OCI-M1 (cell line): ENCODE measurements at regions not wholly inside any gene's neighbourhood (a gene's known extent, or its start where the extent isn't known, plus 50 kb on each side); places are given as distances from the start of the nearest gene placed in this dataset.

Experiments used
- DNase-seq: peaks from one replicate; lab custom pipeline; 2025; lab: John Stamatoyannopoulos, UW

DNA sequence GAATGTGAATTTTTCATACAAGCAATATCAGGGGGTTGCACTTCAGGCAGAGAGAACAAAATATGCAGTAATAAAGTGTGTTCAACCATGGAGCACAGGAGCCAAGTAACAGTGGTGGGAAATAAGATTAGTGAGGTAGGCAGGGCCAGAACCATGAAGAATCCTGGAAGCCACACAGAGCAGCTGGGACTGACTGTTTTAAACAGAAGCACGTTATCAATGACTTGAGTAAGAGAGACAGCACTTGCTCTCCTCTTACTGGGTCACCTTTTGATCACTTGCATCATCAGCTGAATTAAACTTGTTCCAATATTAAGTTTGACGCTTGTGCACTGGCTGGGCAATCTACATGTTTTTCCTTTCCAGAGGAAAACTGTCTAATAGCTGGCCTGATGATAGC is 238.5 kb downstream of the TBX18 start:
- no peak for DNase-seq

DNA sequence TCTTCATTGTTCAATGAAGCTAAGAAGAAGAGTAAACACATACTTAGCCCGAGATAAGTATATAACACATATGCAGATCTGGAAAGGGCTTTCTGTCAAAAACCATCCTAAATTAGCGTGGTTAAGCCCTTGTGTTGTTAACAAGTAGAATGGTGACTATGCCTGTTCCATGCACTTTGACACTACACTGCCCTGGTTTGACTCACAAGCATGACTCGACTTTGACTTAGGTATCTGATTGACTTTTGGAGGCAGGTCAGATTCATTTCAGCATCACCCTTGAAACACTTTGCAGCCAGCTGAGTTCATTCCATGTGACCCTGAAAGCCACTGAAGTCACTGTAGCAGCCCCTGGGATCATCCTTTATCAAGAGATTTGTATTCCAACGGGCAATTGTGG is 239.8 kb downstream of the TBX18 start:
- no peak for DNase-seq

DNA sequence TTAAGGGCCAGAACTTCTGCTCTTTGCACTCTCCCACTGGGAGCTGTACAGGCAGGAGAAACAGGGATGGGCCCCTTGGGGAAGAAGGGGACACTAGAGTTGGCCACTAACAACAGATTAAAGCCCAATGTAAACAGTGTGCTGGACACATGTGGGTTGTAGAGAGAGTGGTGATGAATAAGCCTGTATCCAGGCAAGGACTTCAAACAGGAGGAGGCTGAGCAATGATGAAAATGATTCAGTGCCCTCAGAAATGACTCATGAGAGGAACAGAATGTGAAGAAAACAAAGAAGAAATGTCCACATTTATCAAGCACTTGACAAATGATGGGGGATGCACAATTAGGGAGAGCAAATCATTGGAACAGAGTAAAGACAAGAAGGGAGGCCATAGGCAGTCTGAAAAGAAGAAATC is 242.3 kb downstream of the TBX18 start:
- no peak for DNase-seq

DNA sequence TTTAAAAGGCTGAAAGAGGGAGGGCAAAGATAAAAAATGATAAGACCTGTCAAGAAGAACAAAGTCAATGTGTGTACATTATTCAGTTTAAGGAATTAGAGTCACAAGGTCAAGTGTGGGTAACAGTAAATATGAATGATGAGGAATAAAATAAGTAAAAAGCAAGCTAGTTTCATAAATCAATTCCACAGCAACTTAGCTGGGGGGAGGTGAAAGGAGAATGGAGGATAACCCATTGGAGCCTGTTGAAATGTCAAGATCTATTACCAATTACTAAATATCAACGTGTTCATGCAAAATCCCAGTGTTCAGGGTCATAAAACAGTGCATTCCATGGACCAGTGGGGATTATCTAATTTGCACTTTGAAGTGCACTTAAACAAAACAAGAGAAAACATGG is 242.9 kb downstream of the TBX18 start:
- DNase-seq = no peak

DNA sequence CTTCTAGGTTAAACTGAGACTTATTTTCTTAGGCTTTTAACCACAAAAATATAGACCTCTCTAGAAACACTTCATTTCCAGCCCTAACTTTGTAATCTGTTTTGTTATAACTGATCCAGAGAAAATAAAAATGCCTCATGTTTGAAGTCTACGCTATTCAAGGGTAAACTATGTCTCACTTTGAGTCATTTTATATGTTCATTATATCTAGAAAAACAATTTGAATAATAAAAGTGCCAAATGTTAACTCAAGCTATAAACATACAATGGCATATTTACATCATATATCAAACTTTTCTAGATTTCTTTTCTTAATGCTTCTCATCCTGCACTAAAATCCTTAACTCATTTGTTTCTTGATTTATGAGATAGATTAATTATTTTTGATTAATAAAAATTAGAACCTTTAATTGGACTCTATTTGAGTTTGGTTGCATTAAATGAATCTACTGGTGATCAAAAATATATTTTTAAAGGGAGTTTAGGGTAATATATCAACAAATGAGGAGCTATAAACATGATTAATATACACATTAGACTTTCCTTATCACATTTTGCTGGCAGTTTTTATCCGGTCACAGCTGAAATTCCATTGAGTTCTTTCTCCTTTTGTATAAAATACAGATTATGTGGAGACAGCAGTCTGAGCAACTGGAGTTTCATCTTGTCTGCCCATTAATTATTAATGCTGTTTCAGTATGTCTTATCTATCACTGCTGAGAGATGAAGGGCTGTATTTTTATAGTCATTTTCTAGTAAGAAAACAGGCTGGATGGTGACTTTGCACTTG is 246.5 kb downstream of the TBX18 start:
- DNase-seq = no peak

DNA sequence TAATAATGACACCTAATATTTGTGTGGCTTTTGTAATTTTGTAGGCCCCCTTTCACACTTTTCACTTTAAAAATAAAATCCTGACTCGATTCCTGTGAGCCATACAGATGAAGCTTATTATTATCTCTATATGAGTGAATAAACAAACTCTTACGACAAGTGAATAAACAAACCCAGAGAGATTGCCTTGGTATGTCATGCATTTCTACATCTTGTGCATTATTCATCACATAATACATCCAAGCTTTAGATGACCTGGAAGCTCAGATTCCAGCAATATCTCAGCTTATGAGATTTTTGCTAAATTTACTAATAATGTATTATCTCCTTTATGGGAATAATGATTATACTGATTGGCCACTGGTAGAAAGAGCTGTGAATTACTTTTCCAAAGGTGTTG is 248.2 kb downstream of the TBX18 start:
- DNase-seq = no peak

DNA sequence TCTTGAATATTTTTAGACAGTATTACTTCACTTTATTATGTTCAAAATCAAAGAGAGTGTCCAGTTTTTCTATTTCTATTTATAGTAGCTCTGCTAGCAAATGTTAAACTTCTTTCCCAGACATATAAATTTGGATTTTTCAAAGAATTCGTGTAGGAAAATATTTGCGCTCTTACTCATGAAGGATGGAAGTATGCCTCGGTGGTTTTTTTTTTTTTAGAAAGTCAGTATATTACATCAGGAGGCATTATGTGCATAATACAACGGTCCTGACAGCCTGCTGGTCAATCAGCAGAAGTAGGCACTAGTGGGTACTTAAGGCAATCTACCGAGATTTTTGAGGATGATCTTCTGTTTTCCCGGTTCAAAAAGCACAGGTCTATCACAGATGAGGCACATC is 249.3 kb downstream of the TBX18 start:
- no peak for DNase-seq

DNA sequence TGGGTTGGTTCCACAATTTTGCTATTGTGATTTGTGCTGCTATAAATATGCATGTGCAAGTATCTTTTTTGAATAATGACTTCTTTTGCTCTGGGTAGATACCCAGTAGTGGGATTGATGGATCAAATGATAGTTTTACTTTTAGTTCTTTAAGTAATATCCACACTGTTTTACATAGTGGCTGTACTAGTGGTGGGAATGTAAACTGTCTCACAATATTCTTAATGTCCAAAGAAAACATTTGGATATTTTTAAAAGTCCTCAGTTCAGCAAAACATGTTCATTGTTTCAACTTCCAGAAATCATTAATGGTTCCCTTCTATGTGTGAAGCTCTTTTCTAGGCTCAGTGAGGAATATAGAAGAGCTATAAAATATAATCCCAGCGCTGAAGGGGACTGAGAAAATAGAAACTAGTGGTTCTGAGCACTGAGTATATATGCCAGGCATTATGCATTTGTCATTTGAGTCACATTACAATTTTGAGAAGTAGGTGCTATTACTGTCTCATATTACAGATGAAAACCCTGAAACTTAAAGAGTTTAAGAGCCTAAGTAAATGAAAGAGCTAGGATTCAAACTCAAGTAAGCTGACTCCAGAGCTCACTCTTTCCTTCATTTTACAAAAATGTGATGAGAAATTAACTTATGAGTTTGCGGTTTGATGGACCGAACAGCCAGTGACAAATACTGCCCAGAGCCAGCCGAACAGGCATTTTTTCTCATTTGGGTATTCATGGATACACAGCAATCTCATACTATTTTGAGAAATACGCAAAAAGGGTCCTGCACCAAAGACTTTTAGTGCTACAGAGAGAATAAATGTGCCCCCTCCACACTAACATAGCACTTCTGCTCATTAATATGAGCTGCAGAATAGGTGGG is 250.1 kb downstream of the TBX18 start:
- DNase-seq = no peak

DNA sequence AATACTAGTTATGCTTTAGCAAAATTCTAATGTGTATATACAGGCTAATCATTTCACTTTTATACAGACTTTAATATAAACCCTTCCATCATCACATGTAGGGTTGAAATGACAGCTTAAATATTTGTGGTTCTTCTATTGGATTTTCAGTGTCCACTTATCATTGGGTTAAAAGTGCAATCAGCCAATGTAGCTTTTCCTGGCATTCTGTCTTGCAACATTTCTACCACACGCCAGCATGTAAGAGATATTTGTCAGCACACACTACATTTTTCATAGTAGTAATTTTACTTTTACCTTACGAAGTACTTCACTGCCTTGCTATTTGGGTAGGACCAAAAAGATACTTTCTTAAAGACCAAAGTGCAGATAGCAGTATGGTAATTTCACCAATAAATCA is 252.0 kb downstream of the TBX18 start:
- DNase-seq = no peak

DNA sequence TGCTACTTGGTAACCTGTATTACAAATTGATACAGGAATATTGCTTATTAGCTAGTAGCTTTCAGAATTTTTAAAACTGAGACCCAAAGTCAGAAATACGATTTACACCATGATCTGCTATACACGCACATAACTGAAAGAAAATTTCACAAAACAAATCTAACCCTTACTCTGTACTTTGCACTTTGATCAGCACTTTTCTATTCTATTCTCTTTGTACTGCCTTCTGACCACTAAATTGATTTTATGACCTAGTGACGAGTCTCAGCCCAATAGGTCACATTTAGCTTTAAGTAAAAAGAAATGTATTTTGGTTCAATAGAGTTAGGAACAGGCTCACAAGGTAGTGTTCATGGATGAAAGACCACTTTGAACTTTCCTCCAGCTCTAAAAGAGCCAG is 252.5 kb downstream of the TBX18 start:
- no peak for DNase-seq

DNA sequence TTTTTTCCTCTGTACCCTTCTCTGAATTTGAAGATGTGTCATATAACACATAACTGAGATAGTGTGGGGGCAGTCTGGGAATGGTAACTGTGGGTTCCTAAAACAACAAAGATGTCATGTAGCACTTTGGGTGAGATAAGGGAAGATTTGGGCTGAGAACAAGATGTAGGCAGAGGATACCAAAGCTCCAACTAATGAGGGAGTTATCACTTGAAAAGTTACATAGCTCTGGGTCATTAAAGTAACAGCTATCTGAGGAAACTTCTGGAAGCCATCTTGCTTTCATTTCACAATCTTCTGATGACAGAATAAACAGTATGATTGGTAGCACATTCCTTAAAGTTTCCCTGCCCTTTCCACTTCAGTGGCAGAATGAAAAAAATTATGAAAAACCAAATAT is 255.4 kb downstream of the TBX18 start:
- peak; percentile 79 for DNase-seq

DNA sequence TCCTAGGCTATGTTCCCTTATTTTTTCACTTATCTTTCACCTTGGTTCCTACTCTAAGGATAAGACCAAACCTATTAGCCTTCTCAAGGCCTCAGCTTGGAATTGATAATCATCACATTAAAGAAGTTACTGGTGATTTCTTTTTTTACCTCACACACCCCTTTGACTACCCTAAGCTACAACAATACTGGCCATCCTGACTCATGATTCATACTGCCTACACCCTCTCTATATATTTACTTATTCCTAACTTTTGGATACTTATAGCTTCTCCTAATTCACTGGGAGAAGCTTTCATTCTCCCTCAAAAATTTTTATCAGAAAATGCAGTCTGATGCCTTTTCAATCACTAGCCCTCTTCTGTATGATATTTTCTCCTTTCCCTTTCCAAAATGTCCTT is 256.1 kb downstream of the TBX18 start:
- DNase-seq = no peak

DNA sequence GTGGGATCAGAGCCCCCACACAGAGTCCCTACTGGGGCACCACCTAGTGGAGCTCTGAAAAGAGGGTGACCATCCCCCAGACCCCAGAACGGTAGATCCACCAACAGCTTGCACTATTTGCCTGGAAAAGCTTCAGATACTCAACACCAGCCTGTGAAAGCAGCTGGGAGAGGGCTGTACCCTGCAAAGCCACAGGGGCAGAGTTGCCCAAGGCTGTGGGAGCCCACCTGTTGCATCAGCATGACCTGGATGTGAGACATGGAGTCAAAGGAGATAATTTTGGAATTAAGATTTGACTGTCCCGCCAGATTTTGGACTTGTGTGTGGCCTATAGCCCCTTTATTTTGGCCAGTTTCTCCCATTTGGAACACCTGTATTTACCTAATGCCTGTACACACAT is 260.4 kb downstream of the TBX18 start:
- DNase-seq = no peak

DNA sequence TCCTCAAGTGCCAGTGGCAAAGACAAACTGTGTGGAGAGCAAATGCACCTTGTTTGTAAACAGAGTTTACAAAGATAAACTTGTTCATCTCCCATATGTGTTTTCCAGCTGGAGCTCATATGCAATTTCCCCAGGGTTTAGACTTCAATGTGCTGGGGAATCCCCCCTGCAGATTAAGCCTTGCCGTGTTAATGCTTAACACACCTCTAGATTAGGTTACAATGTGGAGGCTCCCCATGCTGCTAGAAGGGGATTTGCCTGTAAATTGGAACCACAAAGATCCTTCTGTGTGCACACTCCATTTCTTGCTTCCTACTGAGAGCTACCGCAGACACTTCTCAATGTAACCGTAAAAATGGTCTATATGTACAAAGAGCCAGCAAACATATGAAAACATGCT is 263.1 kb downstream of the TBX18 start:
- DNase-seq = no peak

DNA sequence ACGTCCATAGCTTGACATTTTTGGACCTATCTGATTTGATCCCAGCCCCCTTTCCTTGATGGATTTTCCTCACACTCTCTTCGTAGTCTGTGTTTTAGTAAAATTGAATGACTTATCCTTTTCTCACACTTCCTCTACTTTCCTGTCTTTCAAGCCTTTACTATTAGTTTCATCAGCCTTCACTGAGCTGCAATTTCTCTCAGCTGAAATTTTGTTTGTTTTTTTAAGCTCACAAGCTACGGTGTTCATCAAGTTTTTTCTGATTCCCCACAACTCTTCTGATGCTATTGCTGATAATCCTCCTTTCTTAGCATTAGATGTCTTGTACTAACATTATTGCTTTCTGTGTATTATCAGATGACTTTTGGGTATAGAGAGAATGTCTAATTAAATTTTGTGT is 263.7 kb downstream of the TBX18 start:
- no peak for DNase-seq

DNA sequence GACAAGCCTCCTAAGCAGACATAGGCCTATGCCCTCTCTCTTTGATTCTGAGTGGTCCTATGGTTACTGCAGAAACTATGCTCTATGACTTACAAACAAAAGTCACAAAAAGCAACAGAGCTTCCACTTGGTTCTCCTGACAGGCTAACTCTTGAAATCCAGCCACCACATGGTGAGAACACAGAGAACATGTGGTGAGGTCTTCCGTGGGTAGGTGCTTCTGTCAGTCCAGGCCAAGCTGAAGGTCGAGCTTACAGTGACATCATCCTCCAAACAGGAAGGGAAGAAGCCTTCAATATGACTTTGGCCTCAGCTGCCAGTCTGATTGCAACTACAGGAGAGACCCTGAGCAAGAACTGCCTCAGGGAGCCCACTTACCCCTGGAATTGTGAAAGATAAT is 265.5 kb downstream of the TBX18 start:
- DNase-seq = no peak

DNA sequence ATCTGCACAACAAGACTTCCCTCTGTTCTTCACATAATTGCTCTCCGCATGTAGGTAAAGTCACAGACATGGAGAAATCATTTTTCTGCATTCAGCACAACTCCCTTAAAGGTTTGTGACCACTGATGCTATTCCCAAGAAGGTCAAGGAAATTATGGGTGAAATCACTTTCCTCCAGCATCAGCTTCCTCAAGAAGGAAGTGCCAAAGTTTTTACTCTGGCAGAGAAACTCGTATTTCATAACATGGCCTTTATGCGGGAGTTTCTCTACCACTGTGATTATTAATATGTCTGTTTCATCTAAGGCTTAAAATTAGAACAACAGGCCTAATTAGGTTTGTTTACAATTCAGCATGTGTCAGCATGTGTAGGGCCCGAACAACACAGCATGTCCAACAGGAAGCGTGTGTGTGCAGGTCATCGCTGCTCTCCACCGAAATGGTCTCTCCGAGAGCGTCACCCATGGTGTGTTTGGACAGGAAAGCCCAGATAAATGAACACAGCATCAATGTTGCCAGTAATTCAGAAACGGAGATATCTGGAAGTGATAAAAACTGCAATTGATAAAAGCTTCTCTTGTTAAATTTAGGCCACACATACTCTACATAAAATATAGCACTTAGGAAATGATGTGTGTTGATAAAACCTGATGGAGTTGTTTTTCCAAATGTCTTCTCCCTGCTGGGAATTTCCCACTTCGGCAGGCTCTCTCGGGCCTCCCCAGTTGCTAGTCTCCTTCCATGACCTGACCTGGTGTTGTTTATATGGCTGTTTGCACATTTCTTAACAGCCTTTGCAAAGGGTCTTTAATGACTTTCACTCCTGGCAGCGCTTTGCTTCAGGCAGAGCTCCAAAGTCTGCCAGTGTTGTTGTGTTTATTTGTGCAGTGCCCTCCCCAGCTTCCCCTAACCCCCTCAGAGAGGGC is 265.1 kb upstream of the CEP162 start:
- DNase-seq = no peak

DNA sequence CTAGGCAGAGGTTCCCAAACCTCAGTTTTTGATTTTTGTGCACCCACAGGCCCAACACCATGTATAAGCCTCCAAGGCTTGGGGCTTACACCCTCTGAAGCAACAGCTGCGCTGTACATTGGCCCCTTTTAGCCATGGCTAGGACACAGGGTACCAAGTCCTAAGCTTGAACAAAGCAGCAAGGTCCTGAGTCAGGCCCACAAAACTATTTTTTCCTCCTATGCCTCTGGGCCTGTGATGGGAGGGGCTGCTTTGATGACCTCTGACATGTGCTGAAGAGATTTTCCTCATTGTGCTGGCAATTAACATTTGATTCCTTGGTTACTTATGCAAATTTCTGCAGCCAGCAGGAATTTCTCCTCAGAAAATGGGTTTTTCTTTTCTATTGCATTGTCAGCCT is 262.2 kb upstream of the CEP162 start:
- no peak for DNase-seq

DNA sequence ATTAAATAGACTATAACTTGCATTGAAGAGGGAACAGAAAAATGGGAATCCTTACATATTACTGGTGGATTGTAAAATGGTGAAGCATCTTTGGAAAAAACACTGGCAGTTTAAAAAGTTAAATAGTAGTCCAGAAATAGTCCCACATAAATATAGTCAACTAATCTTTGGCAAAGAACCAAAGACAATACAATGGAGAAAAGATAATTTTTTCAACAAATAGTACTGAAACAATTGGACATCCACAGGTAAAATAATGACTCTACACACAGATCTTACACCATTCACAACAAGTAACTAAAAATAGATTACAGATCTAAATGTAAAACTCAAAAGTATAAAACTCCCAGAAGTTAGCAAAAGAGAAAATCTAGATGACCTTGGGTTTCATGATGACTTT is 259.1 kb upstream of the CEP162 start:
- no peak for DNase-seq

DNA sequence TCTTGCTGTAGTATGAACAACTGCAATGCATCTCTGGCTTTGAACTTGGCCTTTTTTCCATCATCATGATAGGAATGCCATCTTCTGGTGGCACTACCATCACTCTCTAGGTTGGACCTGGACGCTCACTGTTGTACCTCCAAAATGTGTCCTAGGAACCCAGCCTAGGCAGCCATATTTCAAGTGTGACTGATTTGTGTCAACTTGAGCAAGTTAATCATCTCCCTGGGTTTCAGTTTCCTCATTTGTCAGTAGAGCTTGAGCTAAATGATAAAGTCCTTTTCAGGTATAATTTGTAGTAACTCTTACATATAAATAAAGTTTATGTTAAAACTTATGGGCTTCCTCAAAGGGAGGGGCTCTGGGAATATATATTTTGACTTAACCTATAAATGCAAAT is 241.7 kb upstream of the CEP162 start:
- no peak for DNase-seq

DNA sequence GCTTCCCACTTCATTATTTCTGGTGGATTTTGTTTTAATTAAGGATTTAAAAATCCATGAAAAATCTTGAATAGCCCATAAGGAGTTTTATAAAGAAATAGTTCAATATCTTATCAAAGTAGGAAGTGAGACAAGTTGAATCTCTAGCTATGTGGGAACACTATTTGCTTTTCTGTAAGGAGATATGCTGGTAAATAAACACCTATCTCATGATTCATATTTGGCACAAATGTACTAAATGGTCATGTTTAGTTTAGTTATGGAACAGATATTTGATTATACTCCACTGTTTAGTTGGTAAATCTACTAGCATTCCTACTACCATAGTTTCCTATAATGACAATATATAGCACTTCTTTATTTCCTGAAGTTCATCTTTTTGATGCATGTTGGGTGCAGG is 239.9 kb upstream of the CEP162 start:
- DNase-seq = no peak

DNA sequence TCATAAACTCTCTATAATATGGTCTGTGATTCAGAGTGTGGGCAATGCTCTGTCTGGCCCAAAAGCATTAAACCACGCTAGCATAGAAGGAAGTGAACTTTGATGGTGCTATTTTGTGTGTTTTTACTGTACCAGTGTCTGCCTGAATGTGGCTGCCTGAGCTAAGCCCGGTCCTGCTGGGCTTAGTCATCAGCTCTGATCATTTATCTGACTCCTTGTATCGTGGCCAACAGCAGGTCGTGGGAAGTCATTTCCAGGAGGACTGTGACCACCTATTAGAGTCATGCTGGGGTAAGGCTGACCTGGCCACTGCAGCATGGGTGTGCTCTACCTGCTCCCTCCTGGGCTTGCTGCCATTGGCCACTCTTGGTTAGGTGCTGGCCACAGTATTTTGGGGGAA is 239.1 kb upstream of the CEP162 start:
- peak; percentile 56 for DNase-seq
